HEK293 (cell line): ENCODE measurements at regions not wholly inside any gene's neighbourhood (a gene's known extent, or its start where the extent isn't known, plus 50 kb on each side); places are given as distances from the start of the nearest gene placed in this dataset.

ENCODE experiments used
- BCL11A ChIP-seq: fragments of 450-650 bp; formaldehyde crosslinking; IDR thresholded peaks from 2 replicates; pipeline ENCODE4 v1.5.1; 2016; ENCODE audit warnings: low read depth, missing biosample characterization, missing genetic modification characterization
- BCL6B ChIP-seq: fragments of 450-650 bp; formaldehyde crosslinking; IDR thresholded peaks from 2 replicates; pipeline ENCODE4 v1.5.1; 2017; ENCODE audit warnings: missing biosample characterization, missing genetic modification characterization
- CTCF ChIP-seq: fragments of 450-650 bp; formaldehyde crosslinking; IDR thresholded peaks from 2 replicates; pipeline ENCODE4 v1.5.1; 2016; ENCODE audit warnings: missing biosample characterization, missing genetic modification characterization
- KLF10 ChIP-seq: fragments of 450-650 bp; IDR thresholded peaks from 2 replicates; pipeline ENCODE4 v1.5.1; 2018; ENCODE audit warnings: missing biosample characterization, mild to moderate bottlenecking, missing genetic modification characterization
- ZNF184 ChIP-seq: fragments of 450-650 bp; IDR thresholded peaks from 2 replicates; pipeline ENCODE4 v1.5.1; 2018; ENCODE audit warnings: missing biosample characterization, mild to moderate bottlenecking, missing genetic modification characterization
- ZNF24 ChIP-seq: fragments of 450-650 bp; formaldehyde crosslinking; IDR thresholded peaks from 2 replicates; pipeline ENCODE4 v1.5.1; 2016; ENCODE audit warnings: missing biosample characterization, missing genetic modification characterization
- ZNF398 ChIP-seq: fragments of 450-650 bp; formaldehyde crosslinking; IDR thresholded peaks from 2 replicates; pipeline ENCODE4 v1.5.1; 2017; ENCODE audit warnings: missing biosample characterization, missing genetic modification characterization
- ZNF423 ChIP-seq: fragments of 450-650 bp; formaldehyde crosslinking; IDR thresholded peaks from 2 replicates; pipeline ENCODE4 v1.5.1; 2016; ENCODE audit warnings: missing biosample characterization, missing genetic modification characterization
- ZNF514 ChIP-seq: fragments of 450-650 bp; formaldehyde crosslinking; IDR thresholded peaks from 2 replicates; pipeline ENCODE4 v1.5.1; 2016; ENCODE audit warnings: missing biosample characterization, missing genetic modification characterization

GRCh38 chr12:25625146-25625545 lies 72.1 kb upstream of the LMNTD1 start:
- TF ChIP-seq CTCF (no peak), KLF10 (no peak), ZNF184 (no peak), BCL6B (no peak), ZNF398 (tag by site-specific recombination) (no peak), ZNF423 (tag by site-specific recombination) (no peak), ZNF24 (tag by site-specific recombination) (no peak), BCL11A (no peak), ZNF514 (no peak)
